Uterus (tissue), 3 donors: ENCODE measurements at regions not wholly inside any gene's neighbourhood (a gene's known extent, or its start where the extent isn't known, plus 50 kb on each side); places are given as distances from the start of the nearest gene placed in this dataset.
"Not testable (repeated sequence)": the region's sequence is repeated elsewhere in the genome, so short reads cannot be mapped to it uniquely, and the experiment has no call there.

Experiments
- DNase-seq, 2 donors: peaks; one replicate each; pipeline ENCODE4 v3.0.0-alpha.2; 2019 to 2020
- H3K27ac ChIP-seq, 2 donors: fragments of 200-600 bp; sonication (generic); 1 replicate in 1 of 2; 2 replicates in 1 of 2; pipeline ENCODE4 v1.5.1; 2016 to 2018
- H3K27me3 ChIP-seq, 2 donors: fragments of 200-600 bp; sonication (generic); one replicate each; pipeline ENCODE4 v1.5.1; 2018 to 2019; ENCODE audit warnings: control low read depth in 1 of 2
- H3K36me3 ChIP-seq, 2 donors: fragments of 200-600 bp; sonication (generic); one replicate each; pipeline ENCODE4 v1.5.1; 2019; ENCODE audit warnings: control low read depth in 1 of 2
- H3K4me1 ChIP-seq, 2 donors: fragments of 200-600 bp; sonication (generic); one replicate each; pipeline ENCODE4 v1.5.1; 2018 to 2019; ENCODE audit warnings: control low read depth in 1 of 2
- H3K4me3 ChIP-seq, 2 donors: fragments of 200-600 bp; sonication (generic); 1 replicate in 1 of 2; 2 replicates in 1 of 2; pipeline ENCODE4 v1.5.1; 2018 to 2019; ENCODE audit warnings: mild to moderate bottlenecking in 1 of 2
- H3K9me3 ChIP-seq, 2 donors: fragments of 200-600 bp; sonication (generic); one replicate each; pipeline ENCODE4 v1.5.1; 2019; ENCODE audit warnings: control low read depth in 1 of 2
- POLR2A ChIP-seq, 2 donors: fragments of 450-650 bp; IDR thresholded peaks; one replicate each; pipeline ENCODE4 v1.6.1; 2016; ENCODE audit warnings: antibody characterized with exemption in 2 of 2, mild to moderate bottlenecking in 1 of 2, moderate library complexity in 1 of 2
- intact Hi-C: fragments of 100-400 bp; cut with DNase I; formaldehyde crosslinking; loops from one replicate; pipeline ENCODE4 v1.15.1; 2023; ENCODE audit warnings: low total_unique reads
- TF ChIP-seq, protein P1 (sequence below), 4 experiments: fragments of 200-600 bp in 2 of 4; fragments of 450-650 bp in 2 of 4; sonication (generic) in 2 of 4; IDR thresholded peaks; one replicate each; pipeline ENCODE4 v1.5.1; 2016 to 2019; ENCODE audit warnings: antibody characterized with exemption in 4 of 4, mild to moderate bottlenecking in 2 of 4, moderate library complexity in 1 of 4
- donor health status: DM: yes; HTN: yes; CAD: no.

DNA sequence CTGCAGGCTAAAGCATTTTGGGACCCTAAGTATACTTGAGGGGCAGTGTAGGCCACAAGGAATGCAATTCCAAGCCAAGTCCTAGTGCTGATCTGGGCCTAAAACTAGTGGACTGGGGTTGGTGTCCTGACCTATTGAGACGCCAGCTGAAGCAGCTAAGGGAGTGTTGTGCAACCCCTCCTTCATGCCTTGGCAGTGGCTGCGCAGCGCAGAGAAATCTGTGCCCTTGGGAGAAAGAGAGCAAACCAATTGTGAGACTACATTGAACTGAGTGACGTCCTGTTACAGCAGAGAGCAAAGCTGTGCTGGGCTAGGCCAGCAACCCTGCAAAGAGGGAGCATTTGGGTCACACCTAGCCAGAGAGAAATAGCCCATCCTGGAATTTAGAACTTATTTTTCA lies 2715.0 kb upstream of the PCDH20 start:
- Histone ChIP-seq H3K27ac (no peak overlapping the region), H3K27me3 (no peaks in the 10 kb centered on the region), H3K36me3 (no peaks in the 10 kb centered on the region), H3K4me1 (no peaks in the 10 kb centered on the region), H3K9me3 (no peaks in the 10 kb centered on the region), H3K4me3 (no peak overlapping the region)
- intact Hi-C loops = no loop called here
- DNase-seq = no peak
- TF ChIP-seq, protein P1, sequence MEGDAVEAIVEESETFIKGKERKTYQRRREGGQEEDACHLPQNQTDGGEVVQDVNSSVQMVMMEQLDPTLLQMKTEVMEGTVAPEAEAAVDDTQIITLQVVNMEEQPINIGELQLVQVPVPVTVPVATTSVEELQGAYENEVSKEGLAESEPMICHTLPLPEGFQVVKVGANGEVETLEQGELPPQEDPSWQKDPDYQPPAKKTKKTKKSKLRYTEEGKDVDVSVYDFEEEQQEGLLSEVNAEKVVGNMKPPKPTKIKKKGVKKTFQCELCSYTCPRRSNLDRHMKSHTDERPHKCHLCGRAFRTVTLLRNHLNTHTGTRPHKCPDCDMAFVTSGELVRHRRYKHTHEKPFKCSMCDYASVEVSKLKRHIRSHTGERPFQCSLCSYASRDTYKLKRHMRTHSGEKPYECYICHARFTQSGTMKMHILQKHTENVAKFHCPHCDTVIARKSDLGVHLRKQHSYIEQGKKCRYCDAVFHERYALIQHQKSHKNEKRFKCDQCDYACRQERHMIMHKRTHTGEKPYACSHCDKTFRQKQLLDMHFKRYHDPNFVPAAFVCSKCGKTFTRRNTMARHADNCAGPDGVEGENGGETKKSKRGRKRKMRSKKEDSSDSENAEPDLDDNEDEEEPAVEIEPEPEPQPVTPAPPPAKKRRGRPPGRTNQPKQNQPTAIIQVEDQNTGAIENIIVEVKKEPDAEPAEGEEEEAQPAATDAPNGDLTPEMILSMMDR (IDR thresholded peaks at IDR 0.05) = no peak
- no peak for TF ChIP-seq POLR2A (IDR thresholded peaks at IDR 0.05)

GRCh38 chr13:64130171-64130570 lies 2714.5 kb upstream of the PCDH20 start:
- DNase-seq = no peak
- H3K4me1 ChIP-seq = no peaks in the 10 kb centered on the region
- H3K36me3 ChIP-seq = no peaks in the 10 kb centered on the region
- TF ChIP-seq, protein P1 (IDR thresholded peaks at IDR 0.05) = no peak
- TF ChIP-seq POLR2A (IDR thresholded peaks at IDR 0.05) = no peak
- no peaks in the 10 kb centered on the region for H3K9me3 ChIP-seq
- no peak overlapping the region for H3K4me3 ChIP-seq
- H3K27me3 ChIP-seq = no peaks in the 10 kb centered on the region
- intact Hi-C loops = no loop called here
- H3K27ac ChIP-seq = no peak overlapping the region

DNA sequence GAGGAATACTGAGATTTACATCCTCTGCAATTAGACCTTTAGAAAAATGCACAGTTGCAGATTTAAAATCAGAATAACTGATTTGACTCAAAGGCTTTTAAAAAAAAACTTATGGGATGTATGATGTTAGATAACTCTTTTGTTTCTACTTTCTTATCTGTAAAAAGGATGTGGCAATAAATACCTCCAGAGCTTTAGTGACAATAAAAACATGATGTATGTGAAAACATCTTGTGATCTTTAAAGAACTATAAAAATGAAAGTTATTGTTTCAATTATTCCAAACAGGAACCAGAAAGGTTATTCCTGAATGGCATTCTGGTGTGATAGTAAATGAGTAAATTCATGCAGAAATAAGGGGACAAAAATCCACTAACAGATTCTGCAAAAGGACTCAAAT lies 2712.2 kb upstream of the PCDH20 start:
- no peaks in the 10 kb centered on the region for H3K27me3 ChIP-seq
- no peak overlapping the region for H3K27ac ChIP-seq
- DNase-seq = no peak
- H3K4me1 ChIP-seq = no peaks in the 10 kb centered on the region
- no peaks in the 10 kb centered on the region for H3K9me3 ChIP-seq
- intact Hi-C loops = no loop called here
- H3K4me3 ChIP-seq = no peak overlapping the region
- H3K36me3 ChIP-seq = peaks cover 0 to 2% of the 10 kb centered on the region in 2 donors
- TF ChIP-seq POLR2A (IDR thresholded peaks at IDR 0.05) = no peak
- TF ChIP-seq, protein P1 (IDR thresholded peaks at IDR 0.05) = no peak

- DNase-seq = no peak
- Histone ChIP-seq H3K27me3 (no peaks in the 10 kb centered on the region), H3K27ac (no peak overlapping the region), H3K4me3 (no peak overlapping the region), H3K4me1 (no peaks in the 10 kb centered on the region), H3K36me3 (peaks cover 0 to 2% of the 10 kb centered on the region in 2 donors), H3K9me3 (no peaks in the 10 kb centered on the region)
- TF ChIP-seq, protein P1 (IDR thresholded peaks at IDR 0.05) = no peak
- no peak for TF ChIP-seq POLR2A (IDR thresholded peaks at IDR 0.05)
- intact Hi-C loops = no loop called here
Observed at GRCh38 chr13:64127192-64127591, 2711.5 kb upstream of the PCDH20 start.

GRCh38 chr13:64121023-64121709 lies 2705.5 kb upstream of the PCDH20 start:
- H3K9me3 ChIP-seq, H3K27ac ChIP-seq, H3K4me3 ChIP-seq, DNase-seq, intact Hi-C loops, H3K36me3 ChIP-seq, H3K27me3 ChIP-seq, H3K4me1 ChIP-seq: not testable (repeated sequence)

DNA sequence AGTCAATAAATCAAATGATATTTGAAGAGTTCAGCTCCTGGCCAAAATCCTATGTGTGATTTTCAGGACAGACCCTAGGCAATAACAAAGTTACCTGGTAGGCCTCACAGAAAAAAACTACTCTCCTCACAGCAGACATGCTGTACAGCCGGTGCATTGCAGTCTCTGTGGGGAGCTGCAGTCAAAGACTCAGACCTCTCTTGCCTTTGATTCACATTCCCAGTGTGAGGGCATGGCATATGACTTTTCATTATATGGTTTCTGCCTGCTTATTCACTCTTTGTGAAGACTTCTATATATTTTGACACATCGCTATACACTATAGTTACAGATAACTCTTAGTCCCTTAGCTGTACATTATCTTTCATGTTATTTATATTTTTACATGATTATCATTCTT lies 2684.3 kb upstream of the PCDH20 start:
- TF ChIP-seq POLR2A (IDR thresholded peaks at IDR 0.05) = no peak
- TF ChIP-seq, protein P1 (IDR thresholded peaks at IDR 0.05) = no peak
- no peaks in the 10 kb centered on the region for H3K27me3 ChIP-seq
- no peak overlapping the region for H3K4me3 ChIP-seq
- no peak for DNase-seq
- H3K27ac ChIP-seq = no peak overlapping the region
- H3K4me1 ChIP-seq = no peaks in the 10 kb centered on the region
- no peaks in the 10 kb centered on the region for H3K9me3 ChIP-seq
- H3K36me3 ChIP-seq = no peaks in the 10 kb centered on the region
- intact Hi-C loops = no loop called here
